ENCODE measurements at regions not wholly inside any gene's neighbourhood (a gene's known extent, or its start where the extent isn't known, plus 50 kb on each side); places are given as distances from the start of the nearest gene placed in this dataset.

GRCh38 chr2:187986390-187987105 is 305.1 kb upstream of the GULP1 start:
- Histone ChIP-seq H3K4me3 (ENCODE audit: extremely low read depth, insufficient read depth, low read length, poor library complexity, severe bottlenecking) (no peak overlapping the region), H3K4me1 (ENCODE audit: control insufficient read depth, insufficient read depth, low read length, poor library complexity, severe bottlenecking) (peaks cover 14% of the 10 kb centered on the region), H3K27ac (ENCODE audit: low read depth, low read length, severe bottlenecking) (no peak overlapping the region), H3K9me3 (ENCODE audit: control insufficient read depth, low read length) (no peaks in the 10 kb centered on the region), H3K36me3 (ENCODE audit: control insufficient read depth, insufficient read depth, low read length) (no peaks in the 10 kb centered on the region)
- 91 to 92% methylated on average over 7 of the region's 7 CpGs for WGBS, 2 experiments (ENCODE audit: insufficient coverage in 2 of 2)

GRCh38 chr2:187988348-187988747 is 303.3 kb upstream of the GULP1 start:
- Histone ChIP-seq H3K9me3 (ENCODE audit: control insufficient read depth, low read length) (no peaks in the 10 kb centered on the region), H3K36me3 (ENCODE audit: control insufficient read depth, insufficient read depth, low read length) (no peaks in the 10 kb centered on the region), H3K4me1 (ENCODE audit: control insufficient read depth, insufficient read depth, low read length, poor library complexity, severe bottlenecking) (peaks cover 16% of the 10 kb centered on the region), H3K4me3 (ENCODE audit: extremely low read depth, insufficient read depth, low read length, poor library complexity, severe bottlenecking) (no peak overlapping the region), H3K27ac (ENCODE audit: low read depth, low read length, severe bottlenecking) (no peak overlapping the region)
- WGBS, 2 experiments (ENCODE audit: insufficient coverage in 2 of 2): 80 to 93% methylated on average over 3 of the region's 6 CpGs

- Histone ChIP-seq H3K4me3 (ENCODE audit: extremely low read depth, insufficient read depth, low read length, poor library complexity, severe bottlenecking) (no peak overlapping the region), H3K36me3 (ENCODE audit: control insufficient read depth, insufficient read depth, low read length) (no peaks in the 10 kb centered on the region), H3K4me1 (ENCODE audit: control insufficient read depth, insufficient read depth, low read length, poor library complexity, severe bottlenecking) (peaks cover 31% of the 10 kb centered on the region), H3K27ac (ENCODE audit: low read depth, low read length, severe bottlenecking) (no peak overlapping the region), H3K9me3 (ENCODE audit: control insufficient read depth, low read length) (no peaks in the 10 kb centered on the region)
- 57 to 80% methylated on average over 1 of the region's 2 CpGs for whole genome bisulfite sequencing, 2 experiments (ENCODE audit: insufficient coverage in 2 of 2)
Observed at GRCh38 chr2:187989925-187990623, 301.6 kb upstream of the GULP1 start.

GRCh38 chr2:187991389-187991788 is 300.3 kb upstream of the GULP1 start:
- Histone ChIP-seq H3K4me3 (ENCODE audit: extremely low read depth, insufficient read depth, low read length, poor library complexity, severe bottlenecking) (no peak overlapping the region), H3K9me3 (ENCODE audit: control insufficient read depth, low read length) (no peaks in the 10 kb centered on the region), H3K27ac (ENCODE audit: low read depth, low read length, severe bottlenecking) (no peak overlapping the region), H3K36me3 (ENCODE audit: control insufficient read depth, insufficient read depth, low read length) (no peaks in the 10 kb centered on the region), H3K4me1 (ENCODE audit: control insufficient read depth, insufficient read depth, low read length, poor library complexity, severe bottlenecking) (peaks cover 25% of the 10 kb centered on the region)
- 75% methylated on average over 1 of the region's 1 CpG; no CpG with 5 or more reads in 1 of the 2 experiments for WGBS, 2 experiments (ENCODE audit: insufficient coverage in 2 of 2)

- Histone ChIP-seq H3K4me3 (ENCODE audit: extremely low read depth, insufficient read depth, low read length, poor library complexity, severe bottlenecking) (no peak overlapping the region), H3K4me1 (ENCODE audit: control insufficient read depth, insufficient read depth, low read length, poor library complexity, severe bottlenecking) (peaks cover 18% of the 10 kb centered on the region), H3K27ac (ENCODE audit: low read depth, low read length, severe bottlenecking) (no peak overlapping the region), H3K36me3 (ENCODE audit: control insufficient read depth, insufficient read depth, low read length) (no peaks in the 10 kb centered on the region), H3K9me3 (ENCODE audit: control insufficient read depth, low read length) (no peaks in the 10 kb centered on the region)
- 72% methylated on average over 5 of the region's 5 CpGs for WGBS, 2 experiments (ENCODE audit: insufficient coverage in 2 of 2)
Observed at GRCh38 chr2:187994464-187995331, 297.0 kb upstream of the GULP1 start.

- H3K4me3 ChIP-seq (ENCODE audit: extremely low read depth, insufficient read depth, low read length, poor library complexity, severe bottlenecking): no peak overlapping the region
- 72 to 79% methylated on average over 2 to 6 of the region's 6 CpGs for WGBS, 2 experiments (ENCODE audit: insufficient coverage in 2 of 2)
- no peaks in the 10 kb centered on the region for H3K9me3 ChIP-seq (ENCODE audit: control insufficient read depth, low read length)
Observed at GRCh38 chr2:187995556-187995955, 296.1 kb upstream of the GULP1 start.

GRCh38 chr2:187996630-187997029 is 295.0 kb upstream of the GULP1 start:
- Histone ChIP-seq H3K36me3 (ENCODE audit: control insufficient read depth, insufficient read depth, low read length) (no peaks in the 10 kb centered on the region), H3K9me3 (ENCODE audit: control insufficient read depth, low read length) (no peaks in the 10 kb centered on the region), H3K27ac (ENCODE audit: low read depth, low read length, severe bottlenecking) (no peak overlapping the region), H3K4me3 (ENCODE audit: extremely low read depth, insufficient read depth, low read length, poor library complexity, severe bottlenecking) (no peak overlapping the region), H3K4me1 (ENCODE audit: control insufficient read depth, insufficient read depth, low read length, poor library complexity, severe bottlenecking) (peaks cover 18% of the 10 kb centered on the region)
- 83% methylated on average over 1 of the region's 1 CpG; no CpG with 5 or more reads in 1 of the 2 experiments for WGBS, 2 experiments (ENCODE audit: insufficient coverage in 2 of 2)

More at GRCh38 chr2:187995556-187995955, 296.1 kb upstream of the GULP1 start:
- Histone ChIP-seq H3K27ac (ENCODE audit: low read depth, low read length, severe bottlenecking) (no peak overlapping the region), H3K4me1 (ENCODE audit: control insufficient read depth, insufficient read depth, low read length, poor library complexity, severe bottlenecking) (peaks cover 18% of the 10 kb centered on the region), H3K36me3 (ENCODE audit: control insufficient read depth, insufficient read depth, low read length) (no peaks in the 10 kb centered on the region)

GRCh38 chr2:188000189-188000588 is 291.5 kb upstream of the GULP1 start:
- no peaks in the 10 kb centered on the region for H3K4me1 ChIP-seq (ENCODE audit: control insufficient read depth, insufficient read depth, low read length, poor library complexity, severe bottlenecking)
- no peaks in the 10 kb centered on the region for H3K36me3 ChIP-seq (ENCODE audit: control insufficient read depth, insufficient read depth, low read length)
- no peaks in the 10 kb centered on the region for H3K9me3 ChIP-seq (ENCODE audit: control insufficient read depth, low read length)
- no CpG with 5 or more reads among the region's 2 CpGs for WGBS, 2 experiments (ENCODE audit: insufficient coverage in 2 of 2)
- H3K4me3 ChIP-seq (ENCODE audit: extremely low read depth, insufficient read depth, low read length, poor library complexity, severe bottlenecking): no peak overlapping the region
- no peak overlapping the region for H3K27ac ChIP-seq (ENCODE audit: low read depth, low read length, severe bottlenecking)

- Histone ChIP-seq H3K4me1 (ENCODE audit: control insufficient read depth, insufficient read depth, low read length, poor library complexity, severe bottlenecking) (no peaks in the 10 kb centered on the region), H3K9me3 (ENCODE audit: control insufficient read depth, low read length) (no peaks in the 10 kb centered on the region), H3K36me3 (ENCODE audit: control insufficient read depth, insufficient read depth, low read length) (no peaks in the 10 kb centered on the region), H3K4me3 (ENCODE audit: extremely low read depth, insufficient read depth, low read length, poor library complexity, severe bottlenecking) (no peak overlapping the region), H3K27ac (ENCODE audit: low read depth, low read length, severe bottlenecking) (no peak overlapping the region)
- 58 to 59% methylated on average over 2 of the region's 2 CpGs for WGBS, 2 experiments (ENCODE audit: insufficient coverage in 2 of 2)
Observed at GRCh38 chr2:188003800-188004199, 287.9 kb upstream of the GULP1 start.

GRCh38 chr2:188013767-188014166 is 277.9 kb upstream of the GULP1 start:
- Histone ChIP-seq H3K4me3 (ENCODE audit: extremely low read depth, insufficient read depth, low read length, poor library complexity, severe bottlenecking) (no peak overlapping the region), H3K9me3 (ENCODE audit: control insufficient read depth, low read length) (no peaks in the 10 kb centered on the region), H3K27ac (ENCODE audit: low read depth, low read length, severe bottlenecking) (no peak overlapping the region), H3K4me1 (ENCODE audit: control insufficient read depth, insufficient read depth, low read length, poor library complexity, severe bottlenecking) (no peaks in the 10 kb centered on the region), H3K36me3 (ENCODE audit: control insufficient read depth, insufficient read depth, low read length) (no peaks in the 10 kb centered on the region)

Measured in mesodermal cell (in vitro differentiated cells).